Limb (tissue), 2 donors: ENCODE measurements at regions not wholly inside any gene's neighbourhood (a gene's known extent, or its start where the extent isn't known, plus 50 kb on each side); places are given as distances from the start of the nearest gene placed in this dataset.
"Not testable (repeated sequence)": the region's sequence is repeated elsewhere in the genome, so short reads cannot be mapped to it uniquely, and the experiment has no call there.

ENCODE experiments used
- DNase-seq, 2 donors: peaks; one replicate each; pipeline ENCODE4 v3.0.0-alpha.2; 2016; ENCODE audit errors: extremely low spot score in 2 of 2

DNA sequence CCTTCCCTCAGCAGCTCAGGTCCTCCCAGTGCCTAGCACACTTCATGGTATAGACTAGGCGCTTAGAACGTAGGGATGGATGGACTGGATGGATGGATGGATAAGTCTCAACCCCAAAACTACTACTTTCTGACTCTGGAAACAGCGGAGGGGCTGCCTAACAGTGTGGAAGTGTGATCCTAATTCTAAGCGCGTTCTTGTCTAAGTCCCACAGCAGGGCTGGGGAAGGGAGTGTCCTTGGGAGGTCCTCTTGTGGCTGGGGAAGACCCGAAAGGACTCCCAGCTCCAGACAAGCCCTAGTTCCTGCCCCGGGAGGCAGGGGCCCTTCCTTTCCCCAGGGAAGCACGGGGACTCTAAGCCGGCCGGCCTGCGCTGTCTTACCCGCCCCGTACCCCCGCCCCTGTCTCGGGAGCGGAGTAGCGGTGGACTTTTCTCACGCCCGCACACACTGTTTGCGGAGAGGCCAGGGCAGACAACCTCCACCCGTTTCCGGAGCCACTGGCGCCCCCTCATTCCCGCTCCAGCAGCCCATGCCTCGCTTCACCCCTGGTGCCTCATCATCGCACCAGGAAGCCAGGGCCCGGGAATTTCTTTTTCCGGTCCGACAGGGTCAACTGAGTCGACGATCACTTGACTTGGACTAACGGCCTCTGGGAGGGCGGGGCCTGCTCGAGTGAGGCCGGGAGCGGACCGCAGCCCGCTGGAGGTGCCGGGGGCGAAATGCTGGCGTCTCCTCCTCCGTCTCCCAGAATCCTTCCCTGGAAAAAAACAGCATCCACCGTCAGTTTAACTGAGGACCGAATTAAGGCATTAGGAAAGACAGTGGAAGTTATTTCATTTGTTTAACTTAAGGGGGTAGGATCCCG, 133.3 kb downstream of the TBC1D2B start:
- peak; percentile 56 to 73 for DNase-seq

DNA sequence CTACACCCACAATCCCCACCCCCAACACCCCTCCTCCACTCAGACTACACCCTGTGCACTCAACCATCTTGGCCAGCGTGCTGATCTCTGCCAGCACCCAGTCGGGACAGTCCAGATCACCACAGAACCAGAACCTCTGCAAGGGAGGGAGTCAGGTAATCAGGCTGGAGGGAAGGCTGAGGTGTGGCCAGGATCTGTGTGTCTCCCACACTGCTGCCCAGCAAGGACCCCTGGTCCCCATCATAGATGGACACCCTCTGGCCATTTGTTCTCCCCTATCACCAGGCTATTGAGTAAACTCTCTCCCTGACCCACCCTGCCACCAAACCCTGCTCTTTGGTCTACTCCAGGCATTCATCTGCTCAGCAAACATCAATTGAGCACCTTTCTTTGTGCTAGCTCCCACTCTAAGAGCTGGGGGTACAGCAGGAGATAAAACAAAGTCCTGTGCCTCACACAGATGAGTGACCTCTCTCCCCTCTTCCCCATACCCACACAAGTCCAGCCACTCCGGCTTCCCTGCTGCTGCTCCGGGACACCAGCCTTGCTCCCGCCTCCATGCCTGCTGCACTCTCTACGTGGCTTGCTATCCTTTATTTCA, 134.8 kb downstream of the TBC1D2B start:
- no peak for DNase-seq

DNA sequence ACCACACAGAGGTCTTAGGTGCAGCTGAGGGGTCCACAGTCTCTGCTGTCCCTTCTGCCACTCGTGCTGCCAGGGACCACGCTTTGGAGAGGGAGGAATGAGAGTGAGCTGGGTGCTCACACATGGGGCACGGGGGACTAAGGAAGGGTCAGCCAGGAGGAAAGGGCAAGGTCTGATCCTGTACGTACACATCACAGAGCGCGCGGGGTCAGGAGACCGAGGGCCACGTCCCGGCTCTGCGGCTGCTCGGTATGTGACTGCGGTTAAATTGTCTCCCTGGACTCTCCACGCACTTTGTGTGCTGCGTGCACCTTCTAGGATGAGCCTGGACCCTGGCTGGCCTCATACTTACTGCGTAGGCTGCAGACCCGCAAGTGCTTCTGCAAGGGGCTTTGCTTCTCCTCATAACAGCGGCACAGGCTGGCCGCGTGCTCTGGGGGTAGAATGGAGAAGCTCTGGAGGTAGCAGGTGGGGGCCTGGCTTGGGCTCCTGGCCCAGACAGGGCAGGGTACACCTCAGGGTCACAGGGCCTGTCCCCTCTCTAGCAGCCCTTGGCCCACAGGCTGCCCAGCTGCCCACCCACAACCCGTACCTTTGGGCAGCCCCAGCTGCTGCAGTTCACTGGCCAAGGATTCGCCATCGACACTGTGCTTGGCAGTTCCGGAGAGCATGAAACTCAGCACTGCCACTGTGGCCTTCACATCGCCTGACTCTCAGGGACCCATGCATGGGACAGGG, 136.3 kb downstream of the TBC1D2B start:
- DNase-seq = not testable (repeated sequence)

DNA sequence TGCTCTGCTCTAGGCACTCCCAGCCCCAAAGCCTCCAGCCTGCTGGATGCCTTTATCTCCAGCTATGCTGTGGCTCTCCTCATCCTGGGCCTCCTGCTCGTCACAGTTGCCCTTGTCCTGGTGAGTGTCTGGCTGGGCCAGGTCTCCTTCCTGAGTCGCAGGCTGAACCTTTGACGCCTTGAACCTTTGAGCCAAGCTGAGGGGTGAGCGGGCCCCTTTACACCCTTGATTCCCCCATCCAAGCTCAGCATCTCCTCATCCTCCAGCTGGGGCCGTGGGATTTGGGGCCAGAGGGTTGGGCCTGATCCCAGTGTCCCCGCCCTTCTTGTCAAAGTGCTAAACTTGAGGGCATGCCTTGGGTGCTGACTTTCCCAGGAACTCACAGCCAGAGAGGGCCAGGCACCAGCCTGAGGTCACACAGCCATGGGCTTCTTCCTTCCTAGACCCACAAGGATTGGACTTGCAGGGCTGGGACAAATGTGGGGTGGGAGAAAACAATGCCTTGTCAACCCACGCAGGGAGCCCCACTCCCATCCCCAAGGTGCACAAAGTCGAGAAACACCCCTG, 137.0 kb downstream of the TBC1D2B start:
- DNase-seq = no peak

DNA sequence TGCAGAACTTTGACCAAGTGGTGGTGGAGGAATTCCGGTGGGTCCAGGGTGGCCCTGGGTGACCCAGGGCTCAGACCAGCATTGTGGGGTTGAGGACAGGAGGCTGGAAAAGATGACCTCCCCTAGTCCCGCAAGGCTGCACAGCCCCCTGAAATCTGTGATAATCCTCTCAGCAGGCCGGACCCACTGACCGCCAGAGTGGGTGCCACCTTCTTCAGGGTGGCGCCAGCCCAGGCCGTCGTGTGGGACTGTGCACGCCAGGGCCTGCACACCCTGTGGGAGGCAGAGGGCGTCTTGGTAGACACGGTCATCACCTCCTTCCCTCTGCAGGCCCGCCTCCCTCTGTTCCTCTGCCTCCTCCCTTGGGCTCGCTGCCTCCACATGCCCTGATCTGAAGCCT, 137.7 kb downstream of the TBC1D2B start:
- DNase-seq = no peak

DNA sequence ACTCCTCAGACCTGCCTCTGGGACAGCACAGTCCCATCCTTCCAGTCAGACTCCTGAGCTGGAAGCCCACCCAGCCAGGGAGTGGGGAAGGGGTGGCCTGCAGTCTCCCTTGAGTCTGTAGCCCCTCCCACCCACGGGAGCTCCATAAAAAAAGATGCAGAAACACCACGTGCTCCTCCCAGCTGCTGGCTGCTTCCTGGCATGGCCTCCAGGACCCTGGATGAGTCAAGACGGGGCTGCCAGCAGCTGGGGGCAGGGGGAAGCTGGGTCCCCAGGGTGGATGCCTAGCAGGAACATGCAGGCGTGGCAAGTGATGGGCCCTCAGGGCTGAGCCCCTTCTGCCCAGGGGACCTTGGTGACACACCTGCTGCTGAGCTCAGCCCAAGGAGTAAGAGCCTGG, 138.5 kb downstream of the TBC1D2B start:
- not testable (repeated sequence) for DNase-seq

DNA sequence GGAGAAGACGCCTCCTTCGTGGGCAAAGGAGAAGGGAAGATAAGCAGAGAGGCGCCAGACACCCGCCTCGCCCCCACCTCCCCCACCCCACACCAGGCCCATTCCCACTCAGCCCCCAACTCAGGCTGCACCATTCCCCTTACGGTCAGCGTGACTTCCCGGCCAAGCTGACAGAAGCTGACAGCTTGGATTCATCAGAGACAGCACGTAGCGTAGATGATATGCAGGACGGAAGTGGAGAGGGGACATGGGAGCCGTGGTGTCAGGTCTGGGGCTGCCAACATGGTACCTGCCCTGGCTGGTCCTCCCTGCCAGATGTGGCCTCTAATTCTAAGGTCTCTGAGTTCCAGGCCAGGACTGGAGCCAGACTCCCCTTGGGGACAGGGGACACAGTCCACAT, 139.0 kb downstream of the TBC1D2B start:
- not testable (repeated sequence) for DNase-seq

DNA sequence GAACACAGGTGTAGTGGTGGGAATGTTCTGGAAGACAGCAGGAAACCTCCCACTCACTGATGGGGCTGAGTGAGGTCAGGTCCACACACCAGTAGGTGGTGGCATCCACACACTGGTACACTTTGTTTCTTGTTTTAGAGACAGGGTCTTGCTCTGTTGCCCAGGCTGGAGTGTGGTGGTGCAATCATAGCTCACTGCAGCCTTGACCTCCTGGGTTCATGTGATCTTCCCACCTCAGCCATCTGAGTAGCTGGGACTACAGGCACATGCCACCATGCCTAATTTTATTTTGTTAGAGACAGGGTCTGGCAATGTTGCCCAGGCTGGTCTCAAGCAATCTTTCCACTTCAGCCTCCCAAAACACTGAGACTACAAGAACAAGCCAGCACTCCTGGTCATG, 140.9 kb downstream of the TBC1D2B start:
- DNase-seq = not testable (repeated sequence)

DNA sequence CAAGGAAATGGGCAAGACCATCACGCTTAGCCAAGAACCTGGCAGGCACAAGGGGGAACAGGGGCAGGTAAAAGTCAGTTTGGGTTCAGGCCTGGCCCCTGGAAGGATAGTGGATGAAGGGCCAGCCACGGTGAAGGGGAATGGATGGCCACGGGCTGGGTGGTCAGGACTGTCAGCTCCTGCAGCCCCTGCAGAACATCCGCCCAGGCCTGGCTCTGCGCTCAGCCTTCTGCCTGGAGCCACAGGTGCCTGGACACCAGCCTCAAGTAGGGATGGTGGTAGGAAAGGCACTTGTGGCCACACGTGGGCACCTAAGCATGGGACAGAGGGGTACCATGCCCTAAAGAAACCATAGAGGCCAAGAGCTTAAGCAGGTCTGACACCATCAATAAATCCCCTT, 143.0 kb downstream of the TBC1D2B start:
- DNase-seq = not testable (repeated sequence)

DNA sequence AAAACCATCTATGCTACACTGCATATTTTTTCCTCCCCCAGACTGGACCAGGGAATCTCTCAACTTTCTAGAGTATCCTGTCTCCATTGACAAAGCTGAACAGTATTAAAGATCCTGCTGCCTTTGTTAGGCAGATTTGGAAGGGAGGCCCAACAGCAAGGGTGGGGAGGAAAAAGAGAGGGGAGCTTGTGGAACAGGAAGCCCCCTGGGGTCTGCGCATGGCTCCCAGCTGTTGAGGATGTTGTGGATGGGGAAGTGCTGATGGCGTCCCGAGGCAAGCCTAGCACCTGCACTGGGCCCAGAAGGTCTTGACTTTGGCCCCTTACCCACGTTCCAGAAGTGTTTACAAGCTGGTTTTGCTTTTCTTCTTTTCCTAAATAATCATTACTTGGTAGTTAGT, 146.6 kb downstream of the TBC1D2B start:
- DNase-seq = not testable (repeated sequence)

DNA sequence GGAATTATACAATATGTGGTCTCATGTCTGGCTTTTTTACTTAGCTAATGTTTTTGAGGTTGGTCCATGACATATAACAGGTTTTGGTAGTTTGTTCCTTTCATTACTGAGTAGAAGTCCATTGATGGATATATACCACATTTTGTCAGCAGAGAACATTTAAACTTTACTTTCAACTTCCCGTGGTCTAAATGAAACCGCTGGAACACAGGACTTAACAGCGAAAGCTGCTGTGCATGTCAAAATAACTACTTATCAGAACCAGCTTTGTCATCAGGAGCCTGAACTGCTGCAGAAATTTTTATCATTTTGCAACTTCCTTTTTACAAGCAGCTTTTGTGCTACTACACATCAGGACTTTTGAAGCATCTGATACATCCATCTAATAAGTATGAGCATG, 147.0 kb downstream of the TBC1D2B start:
- DNase-seq = not testable (repeated sequence)

DNA sequence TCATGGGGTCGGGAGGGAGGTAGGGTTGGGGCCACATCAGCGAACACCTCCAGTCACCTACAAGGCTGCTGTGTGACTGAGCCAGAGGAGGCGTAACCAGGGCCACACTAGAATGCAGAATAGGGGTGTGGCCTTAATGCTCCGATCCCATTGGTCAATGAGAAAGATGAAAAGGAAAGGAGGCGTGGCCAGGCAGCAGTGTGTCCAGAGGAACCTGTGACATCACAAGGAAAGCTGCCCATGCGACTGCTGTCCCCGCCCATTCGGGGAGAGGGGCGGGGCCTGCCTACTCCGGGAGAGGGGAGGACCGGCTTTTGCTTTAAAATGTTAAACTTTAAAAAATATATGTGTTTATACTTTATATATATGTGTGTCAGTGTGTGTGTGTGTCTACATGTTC, 150.7 kb downstream of the TBC1D2B start:
- not testable (repeated sequence) for DNase-seq

DNA sequence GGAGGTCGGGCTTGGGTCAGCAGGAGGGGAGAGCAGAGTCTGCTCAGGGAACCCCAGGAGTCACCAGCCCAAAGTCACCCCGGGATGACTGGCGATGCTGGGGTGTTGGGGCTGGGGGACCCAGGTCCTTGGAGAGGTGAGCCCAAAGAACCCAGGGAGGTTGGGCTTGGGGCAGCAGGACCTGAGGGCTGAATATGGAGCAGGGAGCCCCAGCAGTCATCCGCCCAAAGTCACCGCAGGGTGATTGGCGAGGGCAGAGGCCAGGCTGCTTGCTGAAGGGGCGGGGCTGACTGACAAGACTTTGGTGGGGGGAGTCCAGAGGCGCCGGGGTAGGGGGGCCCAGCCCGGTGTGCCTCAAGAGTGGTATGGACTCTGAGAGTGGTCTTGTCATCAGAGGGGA, 151.2 kb downstream of the TBC1D2B start:
- not testable (repeated sequence) for DNase-seq

DNA sequence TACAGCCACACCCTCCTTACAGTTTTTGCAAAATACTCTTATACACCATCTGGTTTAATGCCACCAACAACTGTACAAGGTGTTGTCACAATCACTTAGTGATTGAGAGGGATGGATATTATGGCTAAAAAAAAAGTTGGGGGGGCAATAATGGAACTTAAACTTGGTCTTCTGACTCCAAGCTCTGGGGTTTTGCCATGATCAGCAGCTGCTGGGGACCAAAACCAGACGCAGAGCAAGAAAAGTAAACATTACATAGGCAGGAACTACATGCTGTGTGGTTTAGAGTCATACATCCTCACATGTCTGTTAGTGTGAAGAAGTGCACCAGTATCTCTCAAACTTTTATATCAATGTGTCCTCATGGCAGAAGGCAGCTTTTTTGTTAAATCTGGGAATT, 152.4 kb downstream of the TBC1D2B start:
- DNase-seq = not testable (repeated sequence)

DNA sequence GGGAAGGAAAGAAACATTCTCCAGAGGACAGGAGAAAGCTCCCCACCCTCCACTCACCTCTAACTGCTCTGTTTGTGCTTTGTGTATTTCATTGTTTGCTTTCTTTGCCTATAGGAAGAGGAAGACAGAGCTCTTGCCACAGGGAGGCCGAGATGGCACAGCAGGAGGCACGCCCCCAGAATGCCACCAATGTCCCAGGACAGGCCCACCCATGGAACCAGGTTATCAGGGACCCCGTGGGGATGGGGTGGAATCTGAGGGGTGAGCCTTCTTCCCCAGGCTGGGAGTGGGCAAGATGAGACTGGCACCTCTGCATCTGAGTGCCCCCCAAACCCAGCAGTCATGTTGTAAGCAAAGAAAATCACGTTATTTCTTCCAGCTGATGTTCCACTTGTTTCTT, 155.8 kb downstream of the TBC1D2B start:
- DNase-seq = no peak

DNA sequence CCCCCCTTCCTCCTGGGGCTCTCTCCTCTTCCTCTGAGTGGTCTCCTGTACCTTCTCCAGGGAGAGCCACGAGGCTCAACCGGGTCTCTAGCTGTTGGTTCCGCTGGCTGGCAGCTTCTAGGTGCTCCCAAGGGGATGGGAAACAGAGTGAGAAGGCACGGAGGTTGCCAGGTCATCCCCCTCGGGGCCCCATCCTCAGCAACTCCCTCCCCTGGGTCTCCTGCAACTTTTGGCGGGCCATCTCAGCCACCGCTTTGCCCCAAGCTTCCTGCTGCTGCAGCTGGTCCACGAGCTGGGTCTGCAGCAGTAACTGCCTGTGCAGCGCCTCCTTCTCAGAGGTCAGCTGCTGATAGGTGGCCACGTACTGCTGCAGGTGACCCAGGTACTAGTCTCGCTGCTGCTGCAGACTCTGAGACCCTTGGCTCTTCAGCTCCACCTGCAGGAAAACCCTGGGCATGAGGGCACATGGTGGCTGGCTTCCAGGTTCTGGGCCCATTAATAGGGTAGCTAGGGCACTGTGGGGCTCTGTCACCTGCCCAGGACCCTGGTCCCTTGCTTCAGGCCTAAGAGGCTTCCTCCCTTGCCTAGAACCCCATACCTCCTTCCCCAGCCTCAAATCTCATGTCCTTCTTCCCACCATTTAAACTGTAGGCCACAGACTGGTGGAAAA, 160.4 kb downstream of the TBC1D2B start:
- DNase-seq = not testable (repeated sequence)

DNA sequence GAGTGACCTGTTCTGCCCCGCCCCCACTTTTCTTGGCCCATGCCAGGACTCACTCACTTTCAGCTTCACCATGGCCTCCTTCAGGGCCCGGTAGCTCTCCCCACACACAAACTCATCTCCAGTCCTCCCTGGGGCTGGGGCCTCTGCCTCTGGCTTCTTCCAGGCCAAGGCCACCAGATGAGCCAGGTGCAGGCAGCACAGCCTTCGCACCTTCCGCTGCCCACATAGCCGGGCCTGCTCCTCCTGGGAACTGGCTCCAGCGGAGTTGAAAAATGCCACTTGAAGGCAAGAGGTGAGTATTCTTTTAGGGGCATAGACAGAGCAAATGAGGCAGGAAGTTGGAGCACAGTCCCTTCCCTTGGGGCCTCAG, 161.6 kb downstream of the TBC1D2B start:
- DNase-seq = not testable (repeated sequence)

DNA sequence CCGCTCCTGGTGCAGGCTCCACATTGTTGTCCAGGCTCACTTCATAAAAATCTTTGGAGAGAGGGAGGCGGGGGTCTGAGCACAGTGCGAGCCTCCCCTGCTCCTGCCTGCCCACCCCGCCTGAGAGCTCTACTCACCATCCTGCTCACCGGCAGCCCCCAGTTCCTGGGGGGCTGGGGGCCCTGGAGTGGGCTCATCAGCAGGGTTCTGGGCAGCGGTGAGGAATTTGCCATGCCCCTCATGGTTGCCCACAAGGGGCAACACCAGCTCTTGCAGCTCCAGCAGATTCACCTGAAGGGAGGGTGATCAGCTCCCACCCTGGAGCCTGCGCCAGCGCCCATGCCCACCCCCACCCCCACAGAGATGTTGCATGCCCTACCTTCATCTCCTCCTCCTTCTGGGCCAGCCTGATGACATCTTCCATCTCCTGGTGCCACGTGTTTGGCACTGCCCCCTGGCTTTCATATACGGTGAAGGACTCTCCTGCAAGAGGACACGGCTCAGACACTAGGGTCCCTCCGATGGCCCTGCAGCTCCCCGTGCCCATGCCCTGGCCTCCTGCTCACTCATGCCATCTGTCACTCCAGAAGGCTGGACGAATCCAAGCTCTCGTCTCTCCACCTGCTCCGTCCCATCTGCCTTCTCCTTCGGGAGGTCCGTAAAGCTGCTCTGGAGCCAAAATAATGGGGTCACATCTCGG, 162.1 kb downstream of the TBC1D2B start:
- DNase-seq = no peak

DNA sequence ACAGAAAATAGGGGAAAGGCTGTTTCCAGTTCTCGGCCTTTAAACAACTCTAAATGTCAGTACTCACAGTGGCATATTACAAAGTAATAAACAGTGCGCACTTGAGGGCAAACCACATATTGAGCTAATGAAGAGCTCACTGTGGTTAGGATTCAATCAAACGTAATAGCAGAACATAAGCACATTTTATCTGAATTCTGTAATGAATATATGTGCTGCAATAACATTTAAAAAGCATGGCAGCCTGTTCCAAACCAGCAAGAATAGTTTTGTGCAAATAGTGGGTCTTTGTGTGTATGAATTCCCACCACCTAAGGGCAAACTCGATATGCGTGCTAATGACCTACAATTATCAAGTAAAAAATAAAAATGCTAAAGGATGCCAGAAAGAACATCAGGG, 163.0 kb downstream of the TBC1D2B start:
- DNase-seq = not testable (repeated sequence)

DNA sequence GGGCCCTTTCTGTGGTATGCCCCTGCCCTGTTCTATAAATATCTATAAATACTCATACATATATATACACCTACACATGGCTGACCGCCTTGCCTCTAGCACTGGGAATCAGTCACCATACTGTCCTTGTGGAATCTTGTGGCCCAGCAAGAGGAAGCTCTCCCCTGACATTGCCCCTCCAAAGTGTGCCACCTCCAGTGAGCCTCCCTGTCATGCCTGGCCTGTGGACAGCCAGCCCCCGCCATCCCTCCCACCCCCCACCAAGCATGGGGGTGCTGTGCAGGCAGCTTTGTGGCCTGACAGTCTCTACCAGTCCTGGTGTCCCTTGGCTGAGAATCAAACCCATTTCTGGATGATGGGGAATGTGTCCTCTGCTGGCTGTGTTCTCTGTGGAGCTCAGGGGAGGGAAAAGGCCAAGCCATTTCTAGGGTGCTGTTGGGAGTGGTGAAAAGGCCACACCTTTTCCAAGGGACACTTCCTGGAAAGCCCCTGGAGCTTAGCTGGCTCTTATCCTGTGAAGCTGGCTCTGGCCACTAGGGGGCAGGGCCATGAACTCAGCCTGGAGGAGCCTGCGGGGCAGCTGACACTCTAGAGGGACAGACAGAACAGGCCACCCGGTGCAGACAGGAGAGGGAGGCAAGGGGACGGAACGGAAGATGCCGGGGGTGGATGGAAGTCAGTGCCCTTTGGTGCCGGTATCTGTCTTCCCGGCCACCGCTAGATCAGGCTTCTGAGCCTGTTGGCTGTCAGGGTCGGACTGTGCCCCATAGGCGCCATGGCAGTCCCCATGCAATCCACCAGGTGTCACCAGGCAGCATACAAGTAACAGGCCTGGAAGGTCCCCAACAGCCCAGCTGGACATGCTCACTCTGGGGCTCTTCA, 167.2 kb downstream of the TBC1D2B start:
- peak; percentile 28 to 83 for DNase-seq
